SK-N-SH (cell line): ENCODE measurements at regions not wholly inside any gene's neighbourhood (a gene's known extent, or its start where the extent isn't known, plus 50 kb on each side); places are given as distances from the start of the nearest gene placed in this dataset.

Source experiments
- CTCF ChIA-PET: fragments of 300-600, 350-600 bp; formaldehyde crosslinking; extraction: SDS; loops from one replicate; lab custom pipeline; 2021; lab: Yijun Ruan, JAX
- POLR2A ChIA-PET: fragments of 350-600 bp; sonication (Branson Sonifier 250); formaldehyde crosslinking; extraction: SDS; loops from one replicate; lab custom pipeline; 2020; ENCODE audit warnings: antibody characterized with exemption, inconsistent platforms; lab: Yijun Ruan, JAX
- DNase-seq: peaks from one replicate; pipeline ENCODE4 v3.0.0; 2012
- H2AFZ ChIP-seq: fragments of 200-600 bp; sonication (generic); 2 replicates; pipeline ENCODE4 v1.8.1; 2016; ENCODE audit warnings: antibody characterized with exemption, mild to moderate bottlenecking, low read depth
- H3F3A ChIP-seq: fragments of 200-600 bp; sonication (generic); replicated peaks from 2 replicates; pipeline ENCODE3; 2016; ENCODE audit warnings: antibody characterized with exemption, mild to moderate bottlenecking; ENCODE audit not compliant: insufficient read depth
- H3K27ac ChIP-seq, 2 experiments: fragments of 200-500 bp in 1 of 2; fragments of 200-600 bp in 1 of 2; sonication (Bioruptor generic) in 1 of 2; sonication (generic), shearing (Covaris generic) in 1 of 2; 2 replicates each; pipeline versions ENCODE4 v1.5.1 to v1.6.1; 2014 to 2016; ENCODE audit warnings: low read depth in 2 of 2, inconsistent platforms in 1 of 2, low read length in 1 of 2, mild to moderate bottlenecking in 1 of 2, mixed read lengths in 1 of 2
- H3K27me3 ChIP-seq: fragments of 200-600 bp; sonication (generic), shearing (Covaris generic); 2 replicates; pipeline ENCODE4 v1.6.1; 2016; ENCODE audit warnings: mixed run types; ENCODE audit not compliant: insufficient read depth
- H3K36me3 ChIP-seq, 2 experiments: fragments of 200-500 bp in 1 of 2; fragments of 200-600 bp in 1 of 2; sonication (Bioruptor generic) in 1 of 2; sonication (generic) in 1 of 2; replicated peaks in 1 of 2; 2 replicates each; pipeline versions ENCODE3 to v1.5.1; 2014 to 2016; ENCODE audit warnings: low read length in 1 of 2, mild to moderate bottlenecking in 1 of 2; ENCODE audit not compliant: insufficient read depth in 2 of 2, control insufficient read depth in 1 of 2
- H3K4me1 ChIP-seq, 2 experiments: fragments of 200-500 bp in 1 of 2; fragments of 200-600 bp in 1 of 2; sonication (Bioruptor generic) in 1 of 2; sonication (generic), shearing (Covaris generic) in 1 of 2; 2 replicates each; pipeline versions ENCODE4 v1.5.1 to v1.6.1; 2014 to 2016; ENCODE audit warnings: low read depth in 1 of 2, low read length in 1 of 2, mixed run types in 1 of 2; ENCODE audit not compliant: insufficient read depth in 2 of 2, control insufficient read depth in 1 of 2
- H3K4me2 ChIP-seq: fragments of 200-600 bp; sonication (generic), shearing (Covaris generic); 2 replicates; pipeline ENCODE4 v1.6.1; 2017; ENCODE audit warnings: mixed run types
- H3K4me3 ChIP-seq, 2 experiments: fragments of 200-500 bp in 1 of 2; fragments of 200-600 bp in 1 of 2; sonication (Bioruptor generic) in 1 of 2; sonication (generic), shearing (Covaris generic) in 1 of 2; 2 replicates each; pipeline versions ENCODE4 v1.5.1 to v1.8.1; 2014 to 2016; ENCODE audit warnings: low read depth in 2 of 2, inconsistent platforms in 1 of 2, low read length in 1 of 2, mild to moderate bottlenecking in 1 of 2, mixed read lengths in 1 of 2, moderate library complexity in 1 of 2
- H3K79me2 ChIP-seq: fragments of 200-600 bp; sonication (generic); 2 replicates; pipeline ENCODE4 v1.8.1; 2017; ENCODE audit warnings: mild to moderate bottlenecking; ENCODE audit not compliant: insufficient read depth
- H3K9ac ChIP-seq: fragments of 200-600 bp; sonication (generic); 2 replicates; pipeline ENCODE4 v1.6.1; 2017; ENCODE audit warnings: mixed run types
- H3K9me2 ChIP-seq: fragments of 200-600 bp; sonication (generic); 2 replicates; pipeline ENCODE4 v1.6.1; 2017; ENCODE audit warnings: mixed run types
- H3K9me3 ChIP-seq: fragments of 200-600 bp; sonication (generic); 2 replicates; pipeline ENCODE4 v1.6.1; 2017; ENCODE audit warnings: mixed run types, mild to moderate bottlenecking, moderate library complexity
- H4K20me1 ChIP-seq: fragments of 200-600 bp; sonication (generic); 2 replicates; pipeline ENCODE4 v1.6.1; 2017; ENCODE audit warnings: mild to moderate bottlenecking, mixed run types; ENCODE audit not compliant: insufficient read depth
- CTCF ChIP-seq: fragments of 200-600 bp; sonication (generic); IDR thresholded peaks from 2 replicates; pipeline ENCODE4 v1.6.1; 2017; ENCODE audit warnings: antibody characterized with exemption, mild to moderate bottlenecking, moderate library complexity
- GATA2 ChIP-seq: sonication (generic); formaldehyde crosslinking; IDR thresholded peaks from 2 replicates; pipeline ENCODE4 v1.5.0; 2020; ENCODE audit warnings: mild to moderate bottlenecking, missing genetic modification reagents
- IRF3 ChIP-seq: fragments of 150-350 bp; IDR thresholded peaks from 2 replicates; pipeline ENCODE4 v1.6.1; 2016; ENCODE audit warnings: mild to moderate bottlenecking, low read depth, low read length
- JUND ChIP-seq: IDR thresholded peaks from 2 replicates; pipeline ENCODE4 v1.4.0; 2012
- MAX ChIP-seq: IDR thresholded peaks from 2 replicates; pipeline ENCODE4 v1.4.0; 2012; ENCODE audit warnings: low read depth
- NRF1 ChIP-seq: IDR thresholded peaks from 2 replicates; pipeline ENCODE4 v1.6.1; 2012; ENCODE audit warnings: low read depth, mild to moderate bottlenecking, low read length
- PBX3 ChIP-seq: IDR thresholded peaks from 2 replicates; pipeline ENCODE4; 2012
- POLR2AphosphoS5 ChIP-seq: IDR thresholded peaks from 2 replicates; pipeline ENCODE4 v1.6.1; 2012; ENCODE audit warnings: low read depth, low read length
- RAD21 ChIP-seq: IDR thresholded peaks from 2 replicates; pipeline ENCODE4 v1.6.1; 2012; ENCODE audit warnings: mild to moderate bottlenecking, low read length
- RCOR1 ChIP-seq: fragments of 150-350 bp; IDR thresholded peaks from 2 replicates; pipeline ENCODE4 v1.6.1; 2017; ENCODE audit warnings: antibody characterized with exemption, low read length
- REST ChIP-seq: IDR thresholded peaks from 2 replicates; pipeline ENCODE4 v1.6.1; 2012; ENCODE audit warnings: mild to moderate bottlenecking, low read depth, low read length, moderate library complexity
- RFX5 ChIP-seq: IDR thresholded peaks from 2 replicates; pipeline ENCODE4 v1.6.1; 2012; ENCODE audit warnings: mild to moderate bottlenecking, improper control_type of control experiment, low read length
- SMC3 ChIP-seq: IDR thresholded peaks from 2 replicates; pipeline ENCODE4 v1.6.1; 2012; ENCODE audit warnings: low read depth, low read length, improper control_type of control experiment
- TAF1 ChIP-seq: IDR thresholded peaks from 2 replicates; pipeline ENCODE4 v1.6.1; 2012; ENCODE audit warnings: low read depth, mild to moderate bottlenecking, low read length, moderate library complexity, borderline replicate concordance
- TCF12 ChIP-seq: IDR thresholded peaks from 2 replicates; pipeline ENCODE4 v1.4.0; 2012
- USF1 ChIP-seq: IDR thresholded peaks from 2 replicates; pipeline ENCODE4 v1.4.0; 2012; ENCODE audit warnings: low read depth, borderline replicate concordance
- USF2 ChIP-seq: fragments of 150-350 bp; IDR thresholded peaks from 2 replicates; pipeline ENCODE4 v1.6.1; 2017; ENCODE audit warnings: antibody characterized with exemption, low read length, low read depth, borderline replicate concordance
- YY1 ChIP-seq: IDR thresholded peaks from 2 replicates; pipeline ENCODE4 v1.4.0; 2012; ENCODE audit warnings: low read depth, mild to moderate bottlenecking
- ZBTB33 ChIP-seq: IDR thresholded peaks from 2 replicates; pipeline ENCODE4 v1.4.0; 2012; ENCODE audit warnings: low read depth, borderline replicate concordance
- WGBS: methylation state at CpG from one replicate; pipeline ENCODE4 v1.1.6; 2017; ENCODE audit warnings: low lambda C conversion rate; 5-methylcytosine and 5-hydroxymethylcytosine counted together

GRCh38 chr3:66095295-66096001 lies 56.7 kb upstream of the MAGI1 start:
- Histone ChIP-seq H3K36me3 (no peaks in the 10 kb centered on the region), H3F3A (peaks cover 19% of the 10 kb centered on the region), H3K9ac (no peak overlapping the region), H2AFZ (no peak overlapping the region), H3K27me3 (no peaks in the 10 kb centered on the region), H3K4me3 (no peak overlapping the region), H3K4me1 (peaks cover 3 to 14% of the 10 kb centered on the region in 2 experiments; a peak in 2 of 4 replicates), H3K9me2 (no peaks in the 10 kb centered on the region), H3K9me3 (peaks cover 7% of the 10 kb centered on the region; the same call in 1 of the 2 replicates), H3K27ac (no peak overlapping the region), H3K79me2 (no peaks in the 10 kb centered on the region), H4K20me1 (no peaks in the 10 kb centered on the region)
- DNase-seq: no peak
- ChIA-PET CTCF (interaction anchor here (0.9 to 3.0 kb wide), 2 partner anchors 9 to 43 kb away, joined by 3 to 10 read pairs; no protein-coding TSS in a partner anchor), POLR2A (no interaction called here)
- WGBS: 77% methylated on average over 5 of the region's 5 CpGs
- TF ChIP-seq USF1 (no peak), CTCF (no peak), PBX3 (no peak), IRF3 (no peak), YY1 (no peak), RAD21 (no peak), TCF12 (no peak), SMC3 (no peak), POLR2AphosphoS5 (no peak), TAF1 (no peak), ZBTB33 (no peak), RFX5 (no peak), REST (no peak), MAX (no peak), GATA2 (CRISPR knock-in tag) (no peak), USF2 (no peak), RCOR1 (no peak), NRF1 (no peak), JUND (no peak)
- TF ChIP-seq, all 33 proteins: peak for 0
- no peak overlapping the region for H3K4me2 ChIP-seq
